ENCODE measurements at regions not wholly inside any gene's neighbourhood (a gene's known extent, or its start where the extent isn't known, plus 50 kb on each side); places are given as distances from the start of the nearest gene placed in this dataset.

DNA sequence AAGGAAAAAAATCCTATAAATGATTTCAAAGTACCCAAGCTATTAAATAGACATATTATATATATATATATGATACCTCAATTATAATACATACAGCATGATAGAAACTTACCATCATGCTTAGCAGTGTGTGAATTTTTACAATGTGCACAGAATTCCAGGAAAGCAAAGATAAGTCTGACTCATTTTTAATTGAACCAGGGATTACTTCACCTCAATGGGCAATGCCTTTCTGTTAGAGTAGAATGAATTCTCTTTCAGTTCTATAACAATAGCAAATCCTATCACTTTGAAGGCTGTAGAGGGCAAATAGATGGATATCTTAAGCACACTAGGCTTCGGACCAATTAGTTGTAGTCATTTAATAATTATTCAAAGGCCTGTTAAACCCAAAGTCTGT is 54.8 kb upstream of the P3H2 start:
- TF ChIP-seq, protein P1, sequence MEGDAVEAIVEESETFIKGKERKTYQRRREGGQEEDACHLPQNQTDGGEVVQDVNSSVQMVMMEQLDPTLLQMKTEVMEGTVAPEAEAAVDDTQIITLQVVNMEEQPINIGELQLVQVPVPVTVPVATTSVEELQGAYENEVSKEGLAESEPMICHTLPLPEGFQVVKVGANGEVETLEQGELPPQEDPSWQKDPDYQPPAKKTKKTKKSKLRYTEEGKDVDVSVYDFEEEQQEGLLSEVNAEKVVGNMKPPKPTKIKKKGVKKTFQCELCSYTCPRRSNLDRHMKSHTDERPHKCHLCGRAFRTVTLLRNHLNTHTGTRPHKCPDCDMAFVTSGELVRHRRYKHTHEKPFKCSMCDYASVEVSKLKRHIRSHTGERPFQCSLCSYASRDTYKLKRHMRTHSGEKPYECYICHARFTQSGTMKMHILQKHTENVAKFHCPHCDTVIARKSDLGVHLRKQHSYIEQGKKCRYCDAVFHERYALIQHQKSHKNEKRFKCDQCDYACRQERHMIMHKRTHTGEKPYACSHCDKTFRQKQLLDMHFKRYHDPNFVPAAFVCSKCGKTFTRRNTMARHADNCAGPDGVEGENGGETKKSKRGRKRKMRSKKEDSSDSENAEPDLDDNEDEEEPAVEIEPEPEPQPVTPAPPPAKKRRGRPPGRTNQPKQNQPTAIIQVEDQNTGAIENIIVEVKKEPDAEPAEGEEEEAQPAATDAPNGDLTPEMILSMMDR (IDR thresholded peaks at IDR 0.05; ENCODE audit: low read depth, low read length, missing input control), result no peak
- TF ChIP-seq, protein P2, sequence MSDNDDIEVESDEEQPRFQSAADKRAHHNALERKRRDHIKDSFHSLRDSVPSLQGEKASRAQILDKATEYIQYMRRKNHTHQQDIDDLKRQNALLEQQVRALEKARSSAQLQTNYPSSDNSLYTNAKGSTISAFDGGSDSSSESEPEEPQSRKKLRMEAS (IDR thresholded peaks at IDR 0.05), result no peak
- TF ChIP-seq RAD21 (IDR thresholded peaks at IDR 0.05) (no peak), SP1 (IDR thresholded peaks at IDR 0.05) (no peak), GABPA (IDR thresholded peaks at IDR 0.05 in 1 of 2, conservative IDR thresholded peaks at IDR 0.05 in 1 of 2) (no peak), TAF1 (conservative IDR thresholded peaks at IDR 0.05) (no peak), JUND (IDR thresholded peaks at IDR 0.05) (no peak), YY1 (IDR thresholded peaks at IDR 0.05) (no peak), FOXA1 (IDR thresholded peaks at IDR 0.05) (no peak), EGR1 (IDR thresholded peaks at IDR 0.05; ENCODE audit: low read depth in 2 of 2) (no peak)
- TF ChIP-seq, protein P3, sequence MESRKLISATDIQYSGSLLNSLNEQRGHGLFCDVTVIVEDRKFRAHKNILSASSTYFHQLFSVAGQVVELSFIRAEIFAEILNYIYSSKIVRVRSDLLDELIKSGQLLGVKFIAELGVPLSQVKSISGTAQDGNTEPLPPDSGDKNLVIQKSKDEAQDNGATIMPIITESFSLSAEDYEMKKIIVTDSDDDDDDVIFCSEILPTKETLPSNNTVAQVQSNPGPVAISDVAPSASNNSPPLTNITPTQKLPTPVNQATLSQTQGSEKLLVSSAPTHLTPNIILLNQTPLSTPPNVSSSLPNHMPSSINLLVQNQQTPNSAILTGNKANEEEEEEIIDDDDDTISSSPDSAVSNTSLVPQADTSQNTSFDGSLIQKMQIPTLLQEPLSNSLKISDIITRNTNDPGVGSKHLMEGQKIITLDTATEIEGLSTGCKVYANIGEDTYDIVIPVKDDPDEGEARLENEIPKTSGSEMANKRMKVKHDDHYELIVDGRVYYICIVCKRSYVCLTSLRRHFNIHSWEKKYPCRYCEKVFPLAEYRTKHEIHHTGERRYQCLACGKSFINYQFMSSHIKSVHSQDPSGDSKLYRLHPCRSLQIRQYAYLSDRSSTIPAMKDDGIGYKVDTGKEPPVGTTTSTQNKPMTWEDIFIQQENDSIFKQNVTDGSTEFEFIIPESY (IDR thresholded peaks at IDR 0.05), result no peak
- TF ChIP-seq, protein P4, sequence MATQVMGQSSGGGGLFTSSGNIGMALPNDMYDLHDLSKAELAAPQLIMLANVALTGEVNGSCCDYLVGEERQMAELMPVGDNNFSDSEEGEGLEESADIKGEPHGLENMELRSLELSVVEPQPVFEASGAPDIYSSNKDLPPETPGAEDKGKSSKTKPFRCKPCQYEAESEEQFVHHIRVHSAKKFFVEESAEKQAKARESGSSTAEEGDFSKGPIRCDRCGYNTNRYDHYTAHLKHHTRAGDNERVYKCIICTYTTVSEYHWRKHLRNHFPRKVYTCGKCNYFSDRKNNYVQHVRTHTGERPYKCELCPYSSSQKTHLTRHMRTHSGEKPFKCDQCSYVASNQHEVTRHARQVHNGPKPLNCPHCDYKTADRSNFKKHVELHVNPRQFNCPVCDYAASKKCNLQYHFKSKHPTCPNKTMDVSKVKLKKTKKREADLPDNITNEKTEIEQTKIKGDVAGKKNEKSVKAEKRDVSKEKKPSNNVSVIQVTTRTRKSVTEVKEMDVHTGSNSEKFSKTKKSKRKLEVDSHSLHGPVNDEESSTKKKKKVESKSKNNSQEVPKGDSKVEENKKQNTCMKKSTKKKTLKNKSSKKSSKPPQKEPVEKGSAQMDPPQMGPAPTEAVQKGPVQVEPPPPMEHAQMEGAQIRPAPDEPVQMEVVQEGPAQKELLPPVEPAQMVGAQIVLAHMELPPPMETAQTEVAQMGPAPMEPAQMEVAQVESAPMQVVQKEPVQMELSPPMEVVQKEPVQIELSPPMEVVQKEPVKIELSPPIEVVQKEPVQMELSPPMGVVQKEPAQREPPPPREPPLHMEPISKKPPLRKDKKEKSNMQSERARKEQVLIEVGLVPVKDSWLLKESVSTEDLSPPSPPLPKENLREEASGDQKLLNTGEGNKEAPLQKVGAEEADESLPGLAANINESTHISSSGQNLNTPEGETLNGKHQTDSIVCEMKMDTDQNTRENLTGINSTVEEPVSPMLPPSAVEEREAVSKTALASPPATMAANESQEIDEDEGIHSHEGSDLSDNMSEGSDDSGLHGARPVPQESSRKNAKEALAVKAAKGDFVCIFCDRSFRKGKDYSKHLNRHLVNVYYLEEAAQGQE (IDR thresholded peaks at IDR 0.05), result no peak
- TF ChIP-seq, protein P5, sequence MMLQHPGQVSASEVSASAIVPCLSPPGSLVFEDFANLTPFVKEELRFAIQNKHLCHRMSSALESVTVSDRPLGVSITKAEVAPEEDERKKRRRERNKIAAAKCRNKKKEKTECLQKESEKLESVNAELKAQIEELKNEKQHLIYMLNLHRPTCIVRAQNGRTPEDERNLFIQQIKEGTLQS (IDR thresholded peaks at IDR 0.05), result no peak
